ENCODE measurements at regions not wholly inside any gene's neighbourhood (a gene's known extent, or its start where the extent isn't known, plus 50 kb on each side); places are given as distances from the start of the nearest gene placed in this dataset.

- H3K27ac Mint-ChIP-seq = no peak overlapping the region
- H3K36me3 Mint-ChIP-seq = peaks cover 0 to under 1% of the 10 kb centered on the region in 2 donors
Measured at GRCh38 chr19:31613683-31614219, 264.5 kb upstream of the TSHZ3 start.

GRCh38 chr19:31616031-31616430 is 266.8 kb upstream of the TSHZ3 start:
- no peak for ATAC-seq
- Mint-ChIP-seq H3K9me3 (peaks cover 1 to 3% of the 10 kb centered on the region in 2 donors), H3K27ac (no peak overlapping the region), H3K36me3 (no peaks in the 10 kb centered on the region)
- no peak for DNase-seq (ENCODE audit: low spot score in 2 of 2)

More at GRCh38 chr19:31613683-31614219, 264.5 kb upstream of the TSHZ3 start:
- peaks cover 0 to 3% of the 10 kb centered on the region in 2 donors for H3K9me3 Mint-ChIP-seq
- DNase-seq (ENCODE audit: low spot score in 2 of 2) (no peak), ATAC-seq (no peak)

- Mint-ChIP-seq H3K27ac (no peak overlapping the region), H3K36me3 (no peaks in the 10 kb centered on the region), H3K9me3 (peaks cover 3 to 4% of the 10 kb centered on the region in 2 donors)
- no peak for DNase-seq (ENCODE audit: low spot score in 2 of 2)
- ATAC-seq = no peak
Measured at GRCh38 chr19:31617010-31617585, 267.9 kb upstream of the TSHZ3 start.

- ATAC-seq (no peak), DNase-seq (ENCODE audit: low spot score in 2 of 2) (no peak)
- H3K9me3 Mint-ChIP-seq = peaks cover 0 to 8% of the 10 kb centered on the region in 2 donors
- H3K27ac Mint-ChIP-seq = no peak overlapping the region
- H3K36me3 Mint-ChIP-seq = no peaks in the 10 kb centered on the region
Measured at GRCh38 chr19:31625056-31625455, 275.8 kb upstream of the TSHZ3 start.

- H3K27ac Mint-ChIP-seq = no peak overlapping the region
- peaks cover 0 to 8% of the 10 kb centered on the region in 2 donors for H3K9me3 Mint-ChIP-seq
- H3K36me3 Mint-ChIP-seq = no peaks in the 10 kb centered on the region
- DNase-seq (ENCODE audit: low spot score in 2 of 2) (no peak), ATAC-seq (no peak)
Measured at GRCh38 chr19:31625575-31625974, 276.3 kb upstream of the TSHZ3 start.

- H3K27ac Mint-ChIP-seq = no peak overlapping the region
- peaks cover 0 to 4% of the 10 kb centered on the region in 2 donors for H3K9me3 Mint-ChIP-seq
- DNase-seq (ENCODE audit: low spot score in 2 of 2) (no peak), ATAC-seq (no peak)
- H3K36me3 Mint-ChIP-seq = no peaks in the 10 kb centered on the region
Measured at GRCh38 chr19:31626941-31627340, 277.7 kb upstream of the TSHZ3 start.

GRCh38 chr19:31627620-31628365 is 278.6 kb upstream of the TSHZ3 start:
- peaks cover 0 to 4% of the 10 kb centered on the region in 2 donors for H3K9me3 Mint-ChIP-seq
- DNase-seq (ENCODE audit: low spot score in 2 of 2) = no peak
- no peak for ATAC-seq
- no peaks in the 10 kb centered on the region for H3K36me3 Mint-ChIP-seq
- H3K27ac Mint-ChIP-seq = no peak overlapping the region

GRCh38 chr19:31629579-31630363 is 280.5 kb upstream of the TSHZ3 start:
- peaks cover 0 to 4% of the 10 kb centered on the region in 2 donors for H3K9me3 Mint-ChIP-seq
- H3K27ac Mint-ChIP-seq = no peak overlapping the region
- no peak for DNase-seq (ENCODE audit: low spot score in 2 of 2)
- no peaks in the 10 kb centered on the region for H3K36me3 Mint-ChIP-seq
- no peak for ATAC-seq

GRCh38 chr19:31633014-31633413 is 283.8 kb upstream of the TSHZ3 start:
- no peak overlapping the region for H3K27ac Mint-ChIP-seq
- no peak for DNase-seq (ENCODE audit: low spot score in 2 of 2)
- no peaks in the 10 kb centered on the region for H3K9me3 Mint-ChIP-seq
- H3K36me3 Mint-ChIP-seq = no peaks in the 10 kb centered on the region
- ATAC-seq = no peak

- H3K27ac Mint-ChIP-seq = no peak overlapping the region
- ATAC-seq = peak in 1 of 2 donors; percentile 36
- peaks cover 0 to 11% of the 10 kb centered on the region in 2 donors for H3K36me3 Mint-ChIP-seq
- H3K9me3 Mint-ChIP-seq = peaks cover 5 to 24% of the 10 kb centered on the region in 2 donors
- no peak for DNase-seq (ENCODE audit: low spot score in 2 of 2)
Measured at GRCh38 chr19:31639306-31639705, 290.1 kb upstream of the TSHZ3 start.

GRCh38 chr19:31641591-31641990 is 292.4 kb upstream of the TSHZ3 start:
- peaks cover 8 to 28% of the 10 kb centered on the region in 2 donors for H3K36me3 Mint-ChIP-seq
- H3K9me3 Mint-ChIP-seq = peaks cover 20 to 34% of the 10 kb centered on the region in 2 donors
- DNase-seq (ENCODE audit: low spot score in 2 of 2) (no peak), ATAC-seq (no peak)
- no peak overlapping the region for H3K27ac Mint-ChIP-seq

- Mint-ChIP-seq H3K36me3 (peaks cover 14 to 30% of the 10 kb centered on the region in 2 donors), H3K27ac (no peak overlapping the region), H3K9me3 (peaks cover 24 to 26% of the 10 kb centered on the region in 2 donors)
- ATAC-seq = no peak
- no peak for DNase-seq (ENCODE audit: low spot score in 2 of 2)
Measured at GRCh38 chr19:31648347-31648746, 299.1 kb upstream of the TSHZ3 start.

- ATAC-seq (no peak), DNase-seq (ENCODE audit: low spot score in 2 of 2) (no peak)
- Mint-ChIP-seq H3K27ac (no peak overlapping the region), H3K9me3 (peaks cover 5 to 6% of the 10 kb centered on the region in 2 donors), H3K36me3 (no peaks in the 10 kb centered on the region)
Measured at GRCh38 chr19:31656507-31656906, 307.3 kb upstream of the TSHZ3 start.

- DNase-seq (ENCODE audit: low spot score in 2 of 2) (no peak), ATAC-seq (no peak)
- Mint-ChIP-seq H3K36me3 (no peaks in the 10 kb centered on the region), H3K27ac (no peak overlapping the region), H3K9me3 (peaks cover 5 to 6% of the 10 kb centered on the region in 2 donors)
Measured at GRCh38 chr19:31658993-31659896, 310.0 kb upstream of the TSHZ3 start.

GRCh38 chr19:31659897-31660210 is 310.6 kb upstream of the TSHZ3 start:
- no peak overlapping the region for H3K27ac Mint-ChIP-seq
- ATAC-seq (no peak), DNase-seq (ENCODE audit: low spot score in 2 of 2) (no peak)
- peaks cover 2% of the 10 kb centered on the region in 2 donors for H3K9me3 Mint-ChIP-seq
- no peaks in the 10 kb centered on the region for H3K36me3 Mint-ChIP-seq

GRCh38 chr19:31664096-31664495 is 314.9 kb upstream of the TSHZ3 start:
- ATAC-seq = no peak
- Mint-ChIP-seq H3K27ac (no peak overlapping the region), H3K36me3 (no peaks in the 10 kb centered on the region), H3K9me3 (no peaks in the 10 kb centered on the region)
- no peak for DNase-seq (ENCODE audit: low spot score in 2 of 2)
